ENCODE measurements at regions not wholly inside any gene's neighbourhood (a gene's known extent, or its start where the extent isn't known, plus 50 kb on each side); places are given as distances from the start of the nearest gene placed in this dataset.
"Not testable (repeated sequence)": the region's sequence is repeated elsewhere in the genome, so short reads cannot be mapped to it uniquely, and the experiment has no call there.

GRCh38 chr1:45263132-45263531 is 56.7 kb upstream of the ZSWIM5 start:
- no peaks in the 10 kb centered on the region for H3K79me2 ChIP-seq (ENCODE audit: control insufficient read depth, insufficient read depth, low read length)
- no peaks in the 10 kb centered on the region for H3K27me3 ChIP-seq (ENCODE audit: control insufficient read depth, insufficient read depth, low read length)
- H3K4me1 ChIP-seq (ENCODE audit: control insufficient read depth, extremely low read depth, insufficient read depth, low read length), result peaks cover 7% of the 10 kb centered on the region
- H3K27ac ChIP-seq (ENCODE audit: insufficient read depth, low read length), result no peak overlapping the region
- H2AFZ ChIP-seq (ENCODE audit: low read length), result no peak overlapping the region
- no peak for DNase-seq (ENCODE audit: low read depth in 2 of 2)
- no peak overlapping the region for H3K4me3 ChIP-seq (replicated peaks in 1 of 4; ENCODE audit: control extremely low read depth in 1 of 4, insufficient read depth in 1 of 4, low read depth in 3 of 4, low read length in 4 of 4)
- H3K9ac ChIP-seq (ENCODE audit: insufficient read depth, low read length), result no peak overlapping the region
- H3K36me3 ChIP-seq (ENCODE audit: control insufficient read depth, insufficient read depth, low read length), result no peaks in the 10 kb centered on the region
- no peaks in the 10 kb centered on the region for H3K9me3 ChIP-seq (ENCODE audit: control insufficient read depth, insufficient read depth, low read depth, low read length)
- H4K20me1 ChIP-seq (ENCODE audit: control insufficient read depth, extremely low read depth, insufficient read depth, low read length), result no peaks in the 10 kb centered on the region
- H3K4me2 ChIP-seq (ENCODE audit: extremely low read depth, insufficient read depth, low read length), result no peak overlapping the region
- TF ChIP-seq CTCF (conservative IDR thresholded peaks at IDR 0.05 in 1 of 2, IDR thresholded peaks at IDR 0.05 in 1 of 2; ENCODE audit: low read depth in 1 of 2, low read length in 2 of 2) (no peak), EZH2 (IDR thresholded peaks at IDR 0.05; ENCODE audit: low read length, missing control alignments) (no peak)

GRCh38 chr1:45265244-45265643 is 58.8 kb upstream of the ZSWIM5 start:
- Histone ChIP-seq H3K27me3 (ENCODE audit: control insufficient read depth, insufficient read depth, low read length) (no peaks in the 10 kb centered on the region), H4K20me1 (ENCODE audit: control insufficient read depth, extremely low read depth, insufficient read depth, low read length) (no peaks in the 10 kb centered on the region), H3K36me3 (ENCODE audit: control insufficient read depth, insufficient read depth, low read length) (no peaks in the 10 kb centered on the region), H3K4me2 (ENCODE audit: extremely low read depth, insufficient read depth, low read length) (no peak overlapping the region), H3K27ac (ENCODE audit: insufficient read depth, low read length) (no peak overlapping the region), H3K9ac (ENCODE audit: insufficient read depth, low read length) (no peak overlapping the region), H3K9me3 (ENCODE audit: control insufficient read depth, insufficient read depth, low read depth, low read length) (no peaks in the 10 kb centered on the region), H3K79me2 (ENCODE audit: control insufficient read depth, insufficient read depth, low read length) (no peaks in the 10 kb centered on the region), H3K4me3 (replicated peaks in 1 of 4; ENCODE audit: control extremely low read depth in 1 of 4, insufficient read depth in 1 of 4, low read depth in 3 of 4, low read length in 4 of 4) (no peak overlapping the region), H3K4me1 (ENCODE audit: control insufficient read depth, extremely low read depth, insufficient read depth, low read length) (peaks cover 7% of the 10 kb centered on the region), H2AFZ (ENCODE audit: low read length) (no peak overlapping the region)
- DNase-seq (ENCODE audit: low read depth in 2 of 2), result no peak
- TF ChIP-seq CTCF (conservative IDR thresholded peaks at IDR 0.05 in 1 of 2, IDR thresholded peaks at IDR 0.05 in 1 of 2; ENCODE audit: low read depth in 1 of 2, low read length in 2 of 2) (no peak), EZH2 (IDR thresholded peaks at IDR 0.05; ENCODE audit: low read length, missing control alignments) (no peak)

- Histone ChIP-seq H3K36me3 (ENCODE audit: control insufficient read depth, insufficient read depth, low read length) (no peaks in the 10 kb centered on the region), H3K9ac (ENCODE audit: insufficient read depth, low read length) (no peak overlapping the region), H2AFZ (ENCODE audit: low read length) (peak overlapping the region; percentile 83), H3K9me3 (ENCODE audit: control insufficient read depth, insufficient read depth, low read depth, low read length) (no peaks in the 10 kb centered on the region), H3K79me2 (ENCODE audit: control insufficient read depth, insufficient read depth, low read length) (no peaks in the 10 kb centered on the region), H4K20me1 (ENCODE audit: control insufficient read depth, extremely low read depth, insufficient read depth, low read length) (no peaks in the 10 kb centered on the region), H3K4me2 (ENCODE audit: extremely low read depth, insufficient read depth, low read length) (peak overlapping the region; percentile 69), H3K27me3 (ENCODE audit: control insufficient read depth, insufficient read depth, low read length) (no peaks in the 10 kb centered on the region), H3K4me3 (replicated peaks in 1 of 4; ENCODE audit: control extremely low read depth in 1 of 4, insufficient read depth in 1 of 4, low read depth in 3 of 4, low read length in 4 of 4) (peak overlapping the region in 1 of 4 experiments; percentile 4), H3K27ac (ENCODE audit: insufficient read depth, low read length) (peak overlapping the region; percentile 71), H3K4me1 (ENCODE audit: control insufficient read depth, extremely low read depth, insufficient read depth, low read length) (peaks cover 7% of the 10 kb centered on the region)
- DNase-seq (ENCODE audit: low read depth in 2 of 2), result peak; percentile 86 to 91
- TF ChIP-seq EZH2 (IDR thresholded peaks at IDR 0.05; ENCODE audit: low read length, missing control alignments) (no peak), CTCF (conservative IDR thresholded peaks at IDR 0.05 in 1 of 2, IDR thresholded peaks at IDR 0.05 in 1 of 2; ENCODE audit: low read depth in 1 of 2, low read length in 2 of 2) (no peak)
These were observed 59.9 kb upstream of the ZSWIM5 start for GRCh38 chr1:45266151-45266801.

- H3K79me2 ChIP-seq (ENCODE audit: control insufficient read depth, insufficient read depth, low read length); H3K9me3 ChIP-seq (ENCODE audit: control insufficient read depth, insufficient read depth, low read depth, low read length); DNase-seq (ENCODE audit: low read depth in 2 of 2): not testable (repeated sequence)
These were observed 58.4 kb upstream of the HPDL start for GRCh38 chr1:45268310-45268709.

GRCh38 chr1:45272267-45272666 is 54.4 kb upstream of the HPDL start:
- peak overlapping the region; percentile 3 for H3K4me2 ChIP-seq (ENCODE audit: extremely low read depth, insufficient read depth, low read length)
- not testable (repeated sequence) for H3K36me3 ChIP-seq (ENCODE audit: control insufficient read depth, insufficient read depth, low read length); H3K4me1 ChIP-seq (ENCODE audit: control insufficient read depth, extremely low read depth, insufficient read depth, low read length); H3K9ac ChIP-seq (ENCODE audit: insufficient read depth, low read length); H4K20me1 ChIP-seq (ENCODE audit: control insufficient read depth, extremely low read depth, insufficient read depth, low read length); H3K9me3 ChIP-seq (ENCODE audit: control insufficient read depth, insufficient read depth, low read depth, low read length); H3K27me3 ChIP-seq (ENCODE audit: control insufficient read depth, insufficient read depth, low read length); H3K4me3 ChIP-seq (replicated peaks in 1 of 4; ENCODE audit: control extremely low read depth in 1 of 4, insufficient read depth in 1 of 4, low read depth in 3 of 4, low read length in 4 of 4); H3K79me2 ChIP-seq (ENCODE audit: control insufficient read depth, insufficient read depth, low read length); DNase-seq (ENCODE audit: low read depth in 2 of 2); H2AFZ ChIP-seq (ENCODE audit: low read length)
- H3K27ac ChIP-seq (ENCODE audit: insufficient read depth, low read length), result peak overlapping the region; percentile 53

More at GRCh38 chr1:45268310-45268709, 58.4 kb upstream of the HPDL start:
- H3K9ac ChIP-seq (ENCODE audit: insufficient read depth, low read length); H3K4me3 ChIP-seq (replicated peaks in 1 of 4; ENCODE audit: control extremely low read depth in 1 of 4, insufficient read depth in 1 of 4, low read depth in 3 of 4, low read length in 4 of 4); H3K4me2 ChIP-seq (ENCODE audit: extremely low read depth, insufficient read depth, low read length); H3K4me1 ChIP-seq (ENCODE audit: control insufficient read depth, extremely low read depth, insufficient read depth, low read length); H4K20me1 ChIP-seq (ENCODE audit: control insufficient read depth, extremely low read depth, insufficient read depth, low read length); H2AFZ ChIP-seq (ENCODE audit: low read length); H3K36me3 ChIP-seq (ENCODE audit: control insufficient read depth, insufficient read depth, low read length); H3K27me3 ChIP-seq (ENCODE audit: control insufficient read depth, insufficient read depth, low read length); H3K27ac ChIP-seq (ENCODE audit: insufficient read depth, low read length): not testable (repeated sequence)
